H1 (cell line): ENCODE measurements at regions not wholly inside any gene's neighbourhood (a gene's known extent, or its start where the extent isn't known, plus 50 kb on each side); places are given as distances from the start of the nearest gene placed in this dataset.

ENCODE experiments used
- EP300 ChIP-seq, 2 experiments: IDR thresholded peaks; 1 replicate in 1 of 2; 2 replicates in 1 of 2; pipeline ENCODE4 v1.6.1; 2011 to 2012; ENCODE audit warnings: low read depth in 2 of 2, low read length in 2 of 2, mild to moderate bottlenecking in 2 of 2, borderline replicate concordance in 1 of 2, inconsistent platforms in 1 of 2, moderate library complexity in 1 of 2
- JUN ChIP-seq: IDR thresholded peaks from 2 replicates; pipeline ENCODE4 v1.6.1; 2011; ENCODE audit warnings: low read depth, mild to moderate bottlenecking, improper control_type of control experiment, low read length
- POLR2A ChIP-seq, 2 experiments: IDR thresholded peaks; 1 replicate in 1 of 2; 2 replicates in 1 of 2; pipeline ENCODE4 v1.6.1; 2011; ENCODE audit warnings: low read depth in 2 of 2, low read length in 2 of 2, mild to moderate bottlenecking in 2 of 2; ENCODE audit errors: control extremely low read depth in 1 of 2

DNA sequence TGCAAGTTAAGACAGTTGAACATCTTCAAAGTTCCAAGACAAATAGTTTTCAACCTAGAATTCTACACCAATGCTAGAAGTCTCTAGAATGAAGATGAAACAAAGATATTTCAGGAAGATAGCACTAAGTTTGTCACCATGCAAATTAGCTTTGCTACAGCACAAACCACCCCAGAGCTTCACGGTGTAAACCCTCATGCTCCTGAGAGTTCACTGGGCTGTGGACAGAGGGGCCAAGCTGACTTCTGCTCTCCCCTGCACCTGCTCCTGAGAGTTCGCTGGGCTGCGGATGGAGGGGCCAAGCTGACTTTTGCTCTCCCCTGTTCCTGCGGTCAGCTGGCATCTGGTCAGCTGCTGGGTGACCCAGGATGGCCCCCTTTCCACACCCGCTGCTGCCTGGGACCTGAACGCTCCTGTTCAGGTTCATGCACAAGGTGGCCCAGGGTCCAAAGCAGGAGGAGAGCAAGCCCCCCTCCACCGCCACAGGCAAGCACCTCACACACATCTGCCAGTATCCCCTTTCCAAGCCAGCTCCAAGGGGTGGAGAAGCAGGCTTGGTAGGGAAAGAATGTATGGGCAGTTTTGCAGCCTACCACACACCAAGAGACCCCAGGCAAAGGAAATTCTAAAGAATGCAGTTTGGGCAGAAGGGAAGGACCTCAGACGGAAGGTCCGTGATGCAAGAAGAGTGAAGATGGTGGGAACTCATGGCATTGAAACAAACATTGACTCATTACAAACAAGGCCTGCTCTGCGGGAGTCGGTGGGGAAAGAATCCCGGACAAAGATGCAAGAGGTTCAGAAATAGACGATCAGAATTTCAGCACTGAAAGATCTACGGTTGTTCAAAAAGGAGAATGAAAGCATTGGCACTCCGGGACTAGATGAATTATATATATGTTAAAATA lies 137.8 kb upstream of the PPP2R2D start:
- TF ChIP-seq JUN (no peak), EP300 (IDR thresholded peaks at IDR 0.05; ENCODE audit: borderline replicate concordance in 1 of 2, low read depth in 2 of 2, low read length in 2 of 2) (no peak), POLR2A (IDR thresholded peaks at IDR 0.05; ENCODE audit: control extremely low read depth in 1 of 2, low read depth in 2 of 2, low read length in 2 of 2) (no peak)
